Left forelimb (tissue), 1 donor: ENCODE measurements at regions not wholly inside any gene's neighbourhood (a gene's known extent, or its start where the extent isn't known, plus 50 kb on each side); places are given as distances from the start of the nearest gene placed in this dataset.
"Not testable (repeated sequence)": the region's sequence is repeated elsewhere in the genome, so short reads cannot be mapped to it uniquely, and the experiment has no call there.

Experiments used
- DNase-seq: peaks from one replicate; pipeline ENCODE4 v3.0.0-alpha.2; 2018; ENCODE audit warnings: low spot score

DNA sequence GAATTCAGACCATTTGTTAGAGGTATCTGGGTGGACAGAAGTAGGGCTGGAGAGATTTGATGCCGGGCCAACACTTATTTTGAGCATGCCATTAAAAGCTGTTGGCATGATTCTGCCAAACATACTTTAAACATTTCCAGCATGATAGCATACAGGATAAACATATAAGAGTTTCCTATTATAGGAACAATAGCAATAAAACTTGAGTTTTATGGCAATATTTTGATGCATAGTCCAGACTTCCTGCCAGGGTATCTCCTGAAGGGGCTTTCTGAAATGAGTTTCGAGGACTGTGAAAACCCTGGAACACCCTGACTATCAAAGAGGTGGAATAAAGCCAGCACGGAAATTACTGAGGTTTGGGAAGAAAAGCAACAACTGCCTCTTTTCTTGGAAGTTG lies 1398.0 kb upstream of the NXPH2 start:
- no peak for DNase-seq

GRCh38 chr2:140177086-140177485 lies 1396.9 kb upstream of the NXPH2 start:
- no peak for DNase-seq

- DNase-seq, result no peak
Observed at GRCh38 chr2:140173790-140174189, 1393.6 kb upstream of the NXPH2 start.

GRCh38 chr2:140164449-140164848 lies 1384.3 kb upstream of the NXPH2 start:
- no peak for DNase-seq

- DNase-seq, result no peak
Observed at GRCh38 chr2:140158259-140158658, 1378.1 kb upstream of the NXPH2 start.

DNA sequence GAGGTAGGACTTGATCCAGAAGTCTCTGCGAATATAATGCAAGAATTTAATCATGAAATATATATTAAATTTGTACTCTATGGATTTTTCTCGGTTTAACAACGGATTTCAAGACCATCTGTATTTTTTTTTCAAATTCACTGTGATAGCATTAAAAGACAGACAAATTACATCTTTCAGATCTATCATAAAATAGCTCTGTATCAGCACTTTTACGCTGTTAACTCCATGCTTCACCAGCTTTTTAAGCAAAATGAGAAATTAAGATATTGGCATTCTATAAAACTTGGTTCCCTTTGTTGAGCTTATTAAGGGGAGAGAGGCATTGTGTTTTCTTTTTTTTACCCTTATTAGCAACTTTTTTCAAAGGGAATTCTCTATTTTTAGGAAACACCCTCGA lies 1377.6 kb upstream of the NXPH2 start:
- DNase-seq, result no peak

- no peak for DNase-seq
Observed at GRCh38 chr2:140154706-140155105, 1374.5 kb upstream of the NXPH2 start.

- no peak for DNase-seq
Observed at GRCh38 chr2:140154271-140154670, 1374.1 kb upstream of the NXPH2 start.

DNA sequence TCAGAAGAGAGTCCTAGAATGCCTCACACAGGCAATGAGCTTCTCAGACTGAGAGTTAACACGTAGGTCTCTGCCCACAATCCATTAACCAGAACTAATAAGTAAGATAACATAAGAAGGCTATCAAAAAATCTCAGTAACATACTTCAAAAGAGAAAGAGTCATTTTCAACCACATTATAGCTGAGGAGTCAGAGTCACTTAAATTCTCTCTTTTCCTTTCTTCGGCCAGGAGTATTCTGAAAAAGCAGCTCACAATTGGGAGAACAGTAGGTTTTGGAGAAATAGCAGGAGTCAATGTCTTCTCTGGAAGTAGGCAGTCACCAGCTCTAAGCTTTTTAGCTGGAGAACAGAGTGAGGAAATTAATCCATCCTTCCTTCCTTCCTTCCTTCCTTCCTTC lies 1364.4 kb upstream of the NXPH2 start:
- DNase-seq, result no peak

DNA sequence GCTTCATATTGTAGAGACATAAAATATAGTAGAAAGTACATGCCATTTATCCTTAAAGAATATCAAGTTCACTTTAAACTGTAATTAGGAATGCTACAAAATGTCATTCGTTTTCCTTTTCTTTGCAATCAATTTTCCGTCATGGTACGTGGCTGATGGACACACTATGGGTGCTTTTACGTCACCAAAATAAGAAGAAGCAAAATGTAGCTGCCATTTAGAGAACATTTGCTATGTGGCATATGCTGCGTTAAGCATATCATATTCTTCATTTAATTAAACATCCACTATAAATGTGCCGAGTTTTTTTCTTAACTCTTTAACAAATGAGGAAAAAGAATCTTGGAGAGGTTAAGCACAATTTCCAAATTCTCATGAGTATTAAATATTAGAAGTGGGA lies 1358.5 kb upstream of the NXPH2 start:
- no peak for DNase-seq

- DNase-seq, result no peak
Observed at GRCh38 chr2:140136861-140137260, 1356.7 kb upstream of the NXPH2 start.

DNA sequence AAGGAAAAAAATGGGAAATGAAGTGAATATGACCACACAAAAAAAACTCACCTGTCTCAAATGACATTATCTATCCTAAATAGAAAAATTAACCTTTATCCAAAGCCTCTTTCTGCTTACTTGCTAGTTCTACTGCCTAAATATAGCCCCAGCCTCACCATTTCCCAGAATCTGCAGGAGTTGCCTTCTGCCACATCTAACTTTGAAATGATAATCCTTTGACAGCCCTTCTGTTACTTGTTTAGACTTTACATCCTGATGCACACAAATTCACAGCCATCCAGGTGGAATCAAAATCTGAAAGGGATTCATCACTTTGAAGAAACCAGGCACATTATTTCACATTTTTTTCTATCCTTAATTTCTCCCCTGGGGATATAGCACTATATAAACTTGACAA lies 1356.2 kb upstream of the NXPH2 start:
- DNase-seq, result no peak

DNA sequence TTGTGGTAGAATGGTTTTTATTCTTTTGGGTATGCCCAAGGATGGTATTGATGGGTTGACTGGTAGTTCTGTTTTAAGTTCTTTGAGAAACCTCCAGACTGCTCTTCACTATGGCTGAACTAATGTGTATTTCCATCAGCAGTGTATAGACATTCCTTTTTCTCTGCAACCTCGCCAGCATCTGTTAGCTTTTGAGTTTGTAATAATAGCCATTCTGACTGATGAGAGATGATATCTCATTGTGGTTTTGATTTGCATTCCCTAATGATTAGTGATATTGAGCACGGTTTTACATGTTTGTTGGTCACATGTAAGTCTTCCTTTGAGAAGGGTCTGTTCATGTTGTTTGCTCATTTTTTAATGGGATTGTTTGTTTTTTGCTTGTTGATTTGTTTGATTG lies 1348.7 kb upstream of the NXPH2 start:
- no peak for DNase-seq

- no peak for DNase-seq
Observed at GRCh38 chr2:140122001-140122400, 1341.8 kb upstream of the NXPH2 start.

DNA sequence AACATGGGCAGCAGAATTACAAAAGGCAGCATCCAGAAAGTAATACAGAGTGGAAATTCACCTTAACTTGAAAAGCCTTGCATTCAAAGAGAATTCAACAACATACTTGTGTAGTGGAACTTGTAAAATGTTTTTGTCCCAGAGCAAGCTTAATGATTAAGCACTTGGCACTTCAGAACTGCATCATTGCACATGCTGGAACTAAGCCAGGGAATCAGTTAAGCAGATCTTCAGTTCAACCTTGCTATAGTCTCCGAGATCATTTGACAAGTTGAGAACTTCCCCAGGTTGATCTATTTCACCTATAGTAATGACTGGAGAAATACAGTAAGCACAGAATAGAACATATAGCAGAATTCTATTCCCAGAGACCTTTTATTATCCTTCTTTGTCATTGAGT lies 1337.2 kb upstream of the NXPH2 start:
- no peak for DNase-seq

DNA sequence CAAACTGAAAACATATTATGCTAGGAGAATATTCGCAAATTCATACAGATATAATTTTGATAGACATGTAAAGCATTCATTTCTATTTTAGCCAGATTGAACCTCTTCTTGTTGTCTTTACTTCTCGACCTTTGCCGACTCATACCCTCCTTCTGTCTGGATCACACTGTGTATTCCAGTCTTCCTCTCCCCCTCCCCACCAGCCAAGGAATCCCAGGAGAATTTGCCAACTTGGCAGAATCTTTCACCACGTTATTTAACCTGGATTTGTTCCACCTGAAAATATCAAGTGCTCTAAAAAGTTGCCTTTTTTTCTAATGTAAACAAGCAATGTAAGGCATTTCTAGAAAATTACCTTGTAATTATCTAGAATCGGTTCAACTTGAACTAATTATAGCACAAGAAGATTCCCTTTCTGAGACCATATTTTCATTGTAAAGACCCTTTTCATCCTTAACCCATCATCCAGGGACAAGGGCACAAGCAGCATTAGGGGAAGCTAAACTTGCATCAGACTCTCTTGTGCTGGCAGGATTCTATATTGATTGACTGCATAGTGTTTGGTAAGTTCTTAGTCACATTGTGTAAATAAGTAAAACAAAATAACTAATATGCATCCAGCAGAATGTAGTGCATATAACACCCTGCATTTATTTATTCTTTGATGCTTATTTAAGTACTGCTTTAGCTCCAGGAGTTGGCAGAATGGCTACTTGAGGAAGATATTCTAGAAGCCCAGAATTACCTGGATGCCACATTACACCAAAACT lies 1328.7 kb upstream of the NXPH2 start:
- DNase-seq, result no peak

GRCh38 chr2:140091926-140092325 lies 1311.7 kb upstream of the NXPH2 start:
- no peak for DNase-seq

DNA sequence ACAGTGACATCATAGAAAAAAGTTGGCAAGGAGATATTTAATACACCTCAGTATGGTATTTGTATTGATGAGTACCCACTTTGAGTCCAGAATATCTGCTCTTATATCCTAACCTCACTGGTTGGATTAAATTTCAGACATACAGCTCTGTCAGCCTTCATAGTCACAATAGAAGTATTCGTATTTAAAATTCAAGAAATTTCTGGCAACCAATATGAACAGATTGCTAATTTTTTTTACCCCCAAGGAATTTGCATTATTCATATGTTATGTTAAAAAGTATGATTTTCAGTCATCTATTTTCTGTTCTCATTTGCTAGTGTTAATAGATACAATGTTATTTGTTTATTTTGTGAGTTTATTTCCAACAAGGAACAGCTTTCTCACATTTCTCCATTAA lies 1306.8 kb upstream of the NXPH2 start:
- no peak for DNase-seq

DNA sequence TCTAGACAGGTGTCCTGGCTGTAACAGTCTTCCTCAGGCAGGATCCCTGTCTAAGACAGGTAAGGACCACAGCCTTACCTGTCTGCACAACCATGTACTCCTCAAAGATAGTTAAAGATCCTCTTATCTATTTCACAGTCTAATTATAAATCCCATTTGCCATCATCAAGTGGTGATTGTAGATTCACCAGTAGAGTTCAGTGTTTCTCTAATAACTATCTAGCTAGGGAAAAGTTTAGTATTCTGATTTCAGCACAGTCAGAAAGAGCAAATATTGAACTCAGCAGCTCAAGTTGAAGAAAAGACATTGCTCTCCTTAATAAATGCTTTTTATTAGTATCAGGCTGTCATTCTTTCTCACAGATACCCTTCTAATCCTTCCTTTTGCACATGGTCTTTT lies 1305.5 kb upstream of the NXPH2 start:
- DNase-seq, result no peak

DNA sequence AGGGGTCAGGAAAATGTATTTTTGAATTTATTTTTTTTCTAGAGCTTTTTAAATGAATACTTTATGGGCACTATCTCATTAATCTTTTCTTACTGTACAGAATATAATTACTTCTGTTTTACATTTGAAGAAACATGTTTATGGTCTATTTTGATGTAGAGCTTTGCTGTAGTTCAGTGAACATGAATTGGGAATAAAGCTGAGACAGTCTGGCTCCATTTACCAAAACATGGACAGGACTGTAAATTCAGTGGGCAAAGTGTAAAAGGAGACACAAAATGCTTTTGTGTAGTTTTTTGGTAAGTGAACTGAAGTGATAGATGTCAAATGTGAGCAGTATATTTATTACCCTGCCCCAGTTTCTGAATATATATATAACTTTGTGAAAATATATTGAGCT lies 1298.8 kb upstream of the NXPH2 start:
- no peak for DNase-seq

DNA sequence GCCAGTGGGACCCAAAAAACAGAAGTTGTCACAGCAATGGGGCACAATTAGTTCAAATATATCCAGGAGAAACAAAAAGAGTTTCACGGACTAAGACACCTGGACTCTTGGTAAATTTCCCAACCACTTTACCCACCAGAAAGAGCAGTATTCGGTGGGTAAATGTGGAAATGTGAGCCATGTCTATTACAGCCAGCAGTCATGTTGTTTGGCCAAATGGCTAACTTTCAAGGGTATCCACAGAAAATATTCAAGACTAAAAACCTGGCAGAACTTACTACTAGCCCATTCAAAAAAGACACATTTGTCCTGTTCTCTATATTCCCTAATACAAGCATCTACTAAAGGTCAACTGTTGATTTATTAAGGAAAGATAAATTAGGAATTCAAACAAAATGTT lies 1296.0 kb upstream of the NXPH2 start:
- no peak for DNase-seq

DNA sequence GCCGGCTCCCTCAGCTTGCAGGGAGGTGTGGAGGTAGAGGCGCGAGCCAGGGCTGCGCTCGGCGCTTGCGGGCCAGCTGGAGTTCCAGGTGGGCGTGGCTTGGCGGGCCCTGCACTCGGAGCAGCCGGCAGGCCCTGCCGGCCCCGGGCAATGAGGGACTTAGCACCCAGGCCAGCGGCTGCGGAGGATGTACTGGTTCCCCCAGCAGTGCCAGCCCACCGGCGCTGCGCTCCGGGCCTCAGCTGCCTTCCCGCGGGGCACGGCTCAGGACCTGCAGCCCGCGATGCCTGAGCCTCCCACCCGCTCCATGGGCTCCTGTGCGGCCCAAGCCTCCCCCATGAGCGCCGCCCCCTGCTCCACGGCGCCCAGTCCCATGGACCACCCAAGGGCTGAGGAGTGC lies 1293.6 kb upstream of the NXPH2 start:
- not testable (repeated sequence) for DNase-seq

DNA sequence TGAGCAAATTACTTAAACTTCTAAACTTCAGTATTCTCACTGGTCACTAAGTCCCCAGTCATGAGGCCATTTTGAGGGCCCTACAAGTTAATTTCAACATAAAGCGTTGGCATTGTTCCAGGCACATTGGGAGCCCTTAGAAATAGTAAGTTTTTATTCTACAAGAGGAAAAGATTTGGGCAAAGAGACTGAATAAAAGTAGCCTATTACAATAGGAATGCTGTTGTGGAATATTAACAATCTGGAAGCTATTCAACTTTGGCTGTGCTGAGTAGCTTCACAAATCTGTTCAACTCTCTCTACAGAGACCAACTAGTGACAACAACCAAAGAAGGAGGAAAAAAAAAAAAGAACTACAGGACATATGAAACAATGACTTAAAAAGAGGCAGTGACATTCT lies 1287.5 kb upstream of the NXPH2 start:
- no peak for DNase-seq

DNA sequence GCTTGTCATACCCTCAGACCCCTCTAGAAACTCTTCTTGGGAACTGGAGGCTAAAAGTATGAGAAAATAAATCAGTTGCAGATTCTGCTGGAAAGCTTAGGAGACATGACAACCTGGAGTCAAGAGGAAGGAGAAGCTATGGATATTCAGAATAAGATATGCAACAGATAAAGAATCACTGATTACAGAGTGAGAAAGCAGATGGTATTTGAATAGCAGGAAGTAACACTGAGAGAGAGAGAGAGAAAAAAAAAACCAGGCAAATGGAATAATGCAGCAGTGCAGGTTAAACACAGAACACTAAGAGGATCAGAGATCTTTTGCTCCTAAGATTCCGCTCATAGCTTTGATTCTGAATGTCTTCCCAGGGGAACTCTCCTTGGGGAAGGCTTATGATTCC lies 1284.1 kb upstream of the NXPH2 start:
- DNase-seq, result no peak

DNA sequence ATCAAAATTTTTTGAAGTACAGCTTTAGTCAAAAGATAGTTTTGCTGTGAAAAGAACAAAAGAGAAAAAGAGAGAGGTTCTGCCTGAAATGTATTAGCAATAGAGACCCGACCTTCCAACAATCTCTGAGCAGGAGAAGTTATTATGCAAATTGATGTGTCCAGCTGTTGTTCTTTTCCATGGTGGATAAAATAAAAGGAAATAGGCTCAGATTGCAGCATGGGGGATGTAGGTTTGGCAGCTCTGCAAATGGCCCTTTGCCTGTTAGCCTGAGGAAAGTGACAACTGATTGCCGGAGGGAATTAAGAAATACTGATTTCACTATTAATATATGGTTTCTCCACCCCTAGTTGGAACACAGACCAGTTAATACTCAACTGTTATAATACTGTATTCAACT lies 1283.2 kb upstream of the NXPH2 start:
- peak; percentile 68 for DNase-seq
